Inferior parietal cortex (tissue), 1 donor: ENCODE measurements at regions not wholly inside any gene's neighbourhood (a gene's known extent, or its start where the extent isn't known, plus 50 kb on each side); places are given as distances from the start of the nearest gene placed in this dataset.
A peak's percentile ranks its signal among the peaks of the same experiment; 100 is the strongest.
"Not testable (repeated sequence)": the region's sequence is repeated elsewhere in the genome, so short reads cannot be mapped to it uniquely, and the experiment has no call there.

ENCODE experiments used
- DNase-seq: peaks from one replicate; pipeline ENCODE4 v3.0.0-alpha.2; 2016; ENCODE audit errors: extremely low spot score

DNA sequence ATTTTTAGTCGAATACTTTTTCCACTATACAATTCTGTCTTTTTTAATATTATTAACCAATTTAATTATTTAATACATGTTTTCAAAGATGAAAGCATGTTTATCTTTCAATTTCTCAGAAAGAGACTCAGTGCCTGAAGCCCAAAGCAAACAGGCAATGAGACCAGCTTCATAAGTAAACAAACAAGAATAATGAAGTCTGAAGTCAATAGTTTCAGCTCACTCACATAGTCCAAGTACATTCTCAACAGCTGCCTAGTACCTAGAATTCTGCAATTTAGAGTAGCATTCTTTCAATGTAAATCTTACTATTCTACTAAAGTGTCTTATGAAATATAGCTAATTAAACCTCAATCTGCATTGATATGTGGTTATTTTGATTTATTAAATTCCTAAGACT is 626.5 kb upstream of the NRSN1 start:
- no peak for DNase-seq

GRCh38 chr6:23503173-23503572 is 622.8 kb upstream of the NRSN1 start:
- DNase-seq, result no peak

DNA sequence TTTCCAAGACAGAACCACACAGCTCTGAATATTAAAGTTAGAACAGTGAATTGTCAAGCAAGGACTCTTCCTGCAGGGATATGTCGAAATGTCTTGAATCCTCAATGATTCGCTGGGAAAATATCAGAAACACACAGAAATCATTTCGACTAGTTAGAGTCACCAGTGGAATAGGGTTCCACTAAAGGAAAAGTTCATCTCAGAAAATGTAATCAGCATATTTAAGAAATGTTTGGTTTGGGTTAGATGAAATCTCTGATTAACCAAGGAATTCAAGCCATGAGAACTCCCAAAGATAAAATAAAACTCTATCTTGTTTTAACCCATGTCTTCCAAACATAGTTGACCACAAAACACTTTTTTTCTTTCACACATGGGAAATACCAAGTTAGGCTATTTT is 621.0 kb upstream of the NRSN1 start:
- DNase-seq, result no peak

DNA sequence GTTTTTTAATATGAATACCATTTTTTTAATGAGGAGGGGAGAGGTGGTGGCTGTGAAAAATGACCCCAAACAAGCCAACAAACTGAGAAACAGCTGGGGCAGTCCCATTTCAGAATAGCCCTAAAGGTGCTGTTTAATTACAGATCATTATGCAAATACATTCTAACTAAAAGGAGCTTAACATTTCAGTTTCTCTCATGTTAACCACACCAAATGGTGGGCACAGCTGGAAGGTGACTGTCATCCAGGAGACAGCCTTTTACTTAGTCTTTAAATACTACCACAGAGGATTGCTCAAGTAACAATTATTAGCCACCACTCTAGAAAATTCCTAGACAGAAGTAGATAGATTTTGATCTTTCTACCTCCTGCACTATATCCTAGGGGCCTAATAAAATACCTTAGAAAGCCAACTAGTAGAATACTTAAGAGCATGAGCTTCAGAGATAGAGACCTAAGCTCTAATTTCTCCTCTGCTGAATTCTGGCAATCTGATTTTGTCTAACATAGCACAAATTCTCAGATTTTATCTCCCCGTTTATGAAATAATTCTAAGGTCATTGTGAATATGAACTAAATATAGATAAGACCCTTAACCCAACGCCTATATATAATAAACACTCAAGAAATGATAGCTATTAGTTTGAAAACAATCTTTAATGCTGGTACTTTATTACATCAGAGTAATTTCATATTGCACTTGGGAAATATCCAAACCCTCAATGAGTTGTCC is 615.1 kb upstream of the NRSN1 start:
- no peak for DNase-seq

- DNase-seq, result no peak
These were observed 614.2 kb upstream of the NRSN1 start for GRCh38 chr6:23511817-23512216.

DNA sequence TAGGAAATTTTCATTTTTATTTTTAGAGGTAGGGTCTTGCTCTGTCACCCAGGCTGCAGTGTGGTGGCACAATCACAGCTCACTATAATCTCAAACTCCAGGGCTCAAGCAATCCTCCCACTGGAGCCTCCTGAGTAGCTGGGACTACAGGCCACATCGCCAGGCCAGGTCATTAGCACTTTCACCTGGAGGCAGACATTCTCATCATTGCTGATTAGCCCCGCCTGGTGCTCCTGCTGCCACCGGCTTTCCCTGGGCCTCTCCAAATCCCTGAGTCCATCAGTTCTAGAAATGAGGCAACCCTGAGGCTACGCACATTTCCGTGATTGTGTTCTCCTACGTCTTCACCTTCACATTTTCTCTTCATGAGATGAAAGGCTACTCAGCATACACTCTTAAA is 607.7 kb upstream of the NRSN1 start:
- DNase-seq, result no peak

DNA sequence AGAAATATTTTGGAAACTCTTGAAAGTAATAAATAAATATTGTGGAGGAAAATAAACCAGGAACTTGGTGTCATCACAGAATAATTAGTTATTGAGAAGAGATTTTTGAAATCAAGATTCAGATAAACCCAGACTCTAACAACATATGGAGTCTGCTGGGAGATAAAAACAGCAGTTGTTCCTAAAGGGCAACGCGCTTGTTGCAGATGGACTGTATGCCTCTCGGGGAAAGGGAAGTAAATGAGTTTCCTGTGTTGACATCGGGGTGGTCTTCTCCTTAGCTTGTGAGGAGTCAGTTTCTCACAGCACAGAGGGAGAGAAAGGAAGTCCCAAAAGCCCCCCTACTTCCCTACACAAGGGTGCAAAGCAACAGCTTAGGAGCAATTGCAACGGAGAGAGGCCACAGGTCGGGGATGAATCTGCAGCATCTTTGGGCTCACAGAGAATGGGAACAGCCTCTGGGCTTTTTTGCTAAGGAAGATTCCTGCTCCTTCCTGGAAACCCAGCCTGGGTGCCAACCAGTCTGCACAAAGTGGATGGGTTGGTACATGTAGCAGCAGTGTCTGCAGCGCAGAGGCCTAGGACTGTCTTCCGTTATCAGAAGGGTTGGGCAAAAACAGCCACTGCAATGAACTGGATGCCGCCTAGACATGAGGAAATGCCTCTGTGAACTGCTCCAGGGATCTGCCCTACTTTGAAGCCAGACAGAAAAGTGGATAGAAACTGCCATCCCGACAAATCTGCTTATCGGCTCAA is 603.0 kb upstream of the NRSN1 start:
- DNase-seq, result no peak

DNA sequence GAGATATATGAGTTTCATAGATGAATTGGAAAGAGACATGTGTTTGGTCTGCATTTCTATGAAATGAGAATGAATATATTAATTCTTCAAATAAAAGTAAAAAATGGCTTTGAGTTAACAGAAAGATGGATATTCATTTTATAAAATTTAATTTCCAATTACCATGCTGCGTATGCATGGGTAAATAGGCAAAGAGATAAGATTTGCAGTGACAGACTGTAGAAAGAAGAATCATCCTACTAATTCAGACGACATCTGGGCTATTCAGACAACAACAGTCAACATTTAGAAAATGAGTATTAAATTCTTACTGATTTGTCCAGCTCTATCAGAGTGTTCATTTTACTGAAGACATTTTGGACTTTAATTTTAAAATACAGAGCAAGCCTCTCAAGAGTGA is 602.2 kb upstream of the NRSN1 start:
- DNase-seq, result no peak

DNA sequence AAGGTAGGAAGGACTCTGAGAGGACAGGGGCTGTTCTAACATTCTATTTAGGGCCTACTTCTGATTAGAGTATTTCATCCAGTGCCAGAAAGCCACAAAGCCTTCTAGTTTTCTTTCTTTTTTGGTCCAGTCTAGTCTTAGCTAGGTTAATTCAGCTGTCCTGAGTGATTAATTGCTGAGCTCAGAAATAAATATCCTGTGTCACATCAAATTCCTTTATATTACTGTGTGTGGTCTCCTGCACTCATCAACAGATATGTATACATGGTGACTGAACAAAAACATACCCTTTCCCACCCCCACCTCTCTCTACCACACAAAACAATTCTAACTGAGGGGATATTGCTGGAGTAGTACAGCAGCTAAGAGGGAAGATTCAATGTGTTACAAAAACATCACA is 601.5 kb upstream of the NRSN1 start:
- DNase-seq, result no peak

GRCh38 chr6:23526526-23526925 is 599.5 kb upstream of the NRSN1 start:
- DNase-seq, result no peak

- no peak for DNase-seq
These were observed 596.1 kb upstream of the NRSN1 start for GRCh38 chr6:23529902-23530301.

DNA sequence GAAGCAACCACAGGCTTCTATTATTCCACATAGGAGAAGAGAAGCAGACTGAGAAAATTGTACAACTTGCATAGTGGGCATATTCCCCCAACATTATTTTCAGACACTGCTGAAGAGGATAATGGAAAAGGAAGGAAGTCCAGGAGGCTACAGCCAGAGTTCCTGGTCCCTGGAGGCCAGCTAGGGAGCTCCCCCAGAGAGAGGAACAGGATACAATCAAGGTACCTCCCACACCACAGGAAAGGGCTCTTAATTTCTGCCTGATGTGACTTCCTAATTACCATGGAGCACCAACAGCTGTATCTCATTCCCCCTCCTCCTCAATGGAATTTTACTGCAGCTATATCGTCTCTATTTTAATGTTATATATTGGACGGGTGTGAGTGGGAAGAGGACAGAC is 594.3 kb upstream of the NRSN1 start:
- DNase-seq, result no peak

- DNase-seq, result no peak
These were observed 593.8 kb upstream of the NRSN1 start for GRCh38 chr6:23532227-23532626.

GRCh38 chr6:23533311-23533710 is 592.7 kb upstream of the NRSN1 start:
- DNase-seq, result no peak

DNA sequence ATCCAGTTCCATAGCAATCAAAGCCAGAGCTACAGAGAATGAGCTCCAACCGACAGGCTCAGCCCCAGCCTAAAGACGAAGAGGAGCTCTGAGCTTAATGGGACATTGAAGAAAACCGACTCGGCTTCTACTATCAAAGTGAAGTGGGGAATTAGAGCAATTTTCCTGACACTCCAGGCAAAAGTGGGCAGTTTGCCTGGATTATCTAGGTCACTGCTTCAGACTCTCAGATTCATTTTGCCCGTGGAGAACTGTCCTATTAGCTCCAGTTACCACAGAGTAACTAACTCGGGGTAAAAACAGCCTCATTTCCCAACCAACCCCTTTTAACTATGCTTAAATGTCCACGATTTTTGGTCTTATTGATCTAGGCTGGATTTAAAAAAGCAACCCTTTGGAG is 592.1 kb upstream of the NRSN1 start:
- peak; percentile 4 for DNase-seq

DNA sequence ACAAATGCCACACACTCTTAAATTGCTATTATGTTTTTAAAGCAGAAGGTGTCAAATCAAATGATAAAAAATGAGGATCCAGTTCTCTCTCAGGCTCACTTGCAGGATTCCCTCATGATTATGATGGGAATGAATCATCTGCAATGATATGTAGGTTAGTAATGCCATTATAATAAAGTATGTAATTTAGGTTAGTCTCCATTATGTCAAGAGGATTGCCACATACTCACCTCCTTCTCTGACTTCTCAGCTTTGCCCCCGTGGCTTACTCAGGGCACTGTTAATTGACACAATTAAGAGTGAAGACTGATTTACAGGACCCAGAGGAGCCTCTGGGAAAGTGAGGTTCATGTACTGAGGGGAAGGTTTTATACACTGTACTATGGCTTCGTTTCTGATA is 591.7 kb upstream of the NRSN1 start:
- DNase-seq, result no peak

DNA sequence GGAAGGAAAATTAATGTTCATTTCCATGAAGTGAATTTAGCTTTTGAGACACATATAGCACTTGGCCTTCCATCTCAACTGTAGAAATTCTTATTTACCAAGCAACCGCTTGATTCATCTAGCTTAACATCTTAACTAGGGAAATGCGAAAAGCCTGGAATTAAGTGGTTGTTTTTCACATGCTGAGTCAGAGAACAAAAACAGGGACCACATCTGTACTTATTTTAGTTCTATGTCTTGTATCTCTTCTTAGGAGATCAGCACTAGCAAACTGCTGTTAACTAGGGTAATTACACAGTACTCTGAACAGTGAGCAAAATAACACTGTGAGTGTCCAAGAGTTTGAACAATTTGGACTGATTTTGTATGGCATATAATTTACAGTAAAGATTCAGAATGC is 590.9 kb upstream of the NRSN1 start:
- DNase-seq, result peak; percentile 4

DNA sequence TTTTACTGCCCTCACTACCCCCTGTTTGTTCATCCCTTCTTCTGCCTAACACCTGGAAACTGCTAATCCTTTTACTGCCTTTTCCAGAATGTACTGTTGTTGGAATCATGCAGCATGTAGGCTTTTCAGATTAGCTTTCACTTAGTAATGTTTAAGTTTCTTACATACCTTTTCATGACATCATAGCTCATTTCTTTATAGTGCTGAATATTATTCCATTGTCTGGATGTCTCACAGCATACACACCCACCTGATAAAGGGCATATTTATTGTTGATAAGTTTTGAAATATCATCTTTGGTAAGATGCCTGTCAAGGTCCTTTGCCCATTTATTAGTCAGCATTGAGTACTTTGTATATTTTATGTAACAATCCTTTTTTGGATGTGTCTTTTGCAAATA is 588.2 kb upstream of the NRSN1 start:
- no peak for DNase-seq

- DNase-seq, result no peak
These were observed 578.2 kb upstream of the NRSN1 start for GRCh38 chr6:23547851-23548250.

DNA sequence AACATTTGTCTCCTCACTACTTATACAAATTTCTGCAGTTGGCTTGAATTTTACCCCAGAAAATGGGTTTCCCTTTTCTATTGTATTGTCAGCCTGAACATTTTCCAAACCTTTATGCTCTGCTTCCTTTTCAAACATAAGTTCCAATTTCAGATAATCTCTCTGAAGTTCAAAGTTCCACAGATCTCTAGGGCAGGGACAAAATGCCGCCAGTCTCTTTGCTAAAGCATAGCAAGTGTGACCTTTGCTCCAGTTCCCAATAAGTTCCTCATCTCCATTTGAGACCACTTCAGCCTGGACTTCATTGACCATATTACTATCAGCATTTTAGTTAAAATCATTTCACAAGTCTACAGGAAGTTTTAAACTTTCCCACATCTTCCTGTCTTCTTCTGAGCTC is 571.1 kb upstream of the NRSN1 start:
- DNase-seq, result not testable (repeated sequence)

DNA sequence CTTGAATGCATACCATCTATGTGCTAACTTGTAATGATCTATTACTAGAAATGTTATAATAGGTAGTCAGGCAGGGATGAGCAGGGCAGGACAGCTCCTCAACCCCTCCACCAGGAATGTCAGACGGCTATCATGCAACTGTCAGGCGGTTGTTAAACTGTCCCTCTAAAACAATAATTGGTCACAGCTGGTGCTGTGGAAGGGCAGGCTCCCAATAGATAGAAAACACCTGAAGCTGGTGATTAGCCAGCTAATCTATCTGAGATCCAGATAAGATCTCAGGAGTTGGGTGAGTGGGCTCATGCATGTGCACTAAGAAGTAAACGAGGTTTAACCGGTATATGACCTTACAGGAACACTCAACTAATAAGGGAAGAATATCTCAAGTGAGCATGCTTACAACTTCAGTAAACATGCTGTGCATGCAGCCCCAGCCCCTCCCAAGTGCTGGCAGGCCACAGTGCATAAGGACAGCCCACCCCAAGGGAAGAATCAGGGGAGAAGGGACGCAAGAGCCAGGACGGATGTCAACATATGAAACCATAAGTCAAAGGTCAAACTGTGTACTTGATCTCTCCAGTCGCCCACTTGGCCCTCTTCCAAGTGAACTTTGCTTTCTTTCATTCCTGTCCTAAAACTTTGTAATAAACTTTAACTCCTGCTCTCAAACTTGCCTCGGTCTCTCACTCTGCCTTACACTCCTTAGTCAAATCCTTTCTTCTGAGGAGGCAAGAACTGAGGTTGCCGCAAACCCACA is 566.2 kb upstream of the NRSN1 start:
- DNase-seq, result no peak

- DNase-seq, result no peak
These were observed 564.3 kb upstream of the NRSN1 start for GRCh38 chr6:23561732-23562131.

DNA sequence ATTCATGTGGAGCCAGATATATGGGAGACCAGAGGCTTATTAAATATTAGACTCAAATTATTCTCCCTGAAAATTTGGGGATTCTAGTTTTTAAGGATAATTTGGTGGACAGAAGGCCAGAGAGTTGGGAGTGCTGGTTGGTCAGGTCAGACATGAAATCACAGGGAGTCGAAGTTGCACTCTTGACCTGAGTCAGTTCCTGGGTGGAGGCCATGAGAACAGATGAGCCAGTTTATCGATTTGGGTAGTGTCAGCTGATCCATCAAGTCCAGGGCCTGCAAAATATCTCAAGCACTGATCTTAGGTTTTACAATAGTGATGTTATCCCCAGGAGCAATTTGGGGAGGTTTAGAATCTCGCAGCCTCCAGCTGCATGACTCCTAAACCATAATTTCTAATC is 563.5 kb upstream of the NRSN1 start:
- DNase-seq, result no peak
